HG03060 (cell line): ENCODE measurements at regions not wholly inside any gene's neighbourhood (a gene's known extent, or its start where the extent isn't known, plus 50 kb on each side); places are given as distances from the start of the nearest gene placed in this dataset.

Experiments
- ATAC-seq: cut with Tn5 transposase; IDR thresholded peaks from one replicate; pipeline ENCODE4 v1.9.1; 2021; ENCODE audit warnings: low read depth, moderate number of reproducible peaks; ENCODE audit not compliant: unreplicated experiment

GRCh38 chr2:57886161-57886786 is 160.3 kb upstream of the VRK2 start:
- ATAC-seq: no peak

GRCh38 chr2:57888463-57888862 is 158.1 kb upstream of the VRK2 start:
- no peak for ATAC-seq

GRCh38 chr2:57890464-57890863 is 156.1 kb upstream of the VRK2 start:
- ATAC-seq: peak; percentile 34

- no peak for ATAC-seq
These were observed 155.4 kb upstream of the VRK2 start for GRCh38 chr2:57891086-57891712.

DNA sequence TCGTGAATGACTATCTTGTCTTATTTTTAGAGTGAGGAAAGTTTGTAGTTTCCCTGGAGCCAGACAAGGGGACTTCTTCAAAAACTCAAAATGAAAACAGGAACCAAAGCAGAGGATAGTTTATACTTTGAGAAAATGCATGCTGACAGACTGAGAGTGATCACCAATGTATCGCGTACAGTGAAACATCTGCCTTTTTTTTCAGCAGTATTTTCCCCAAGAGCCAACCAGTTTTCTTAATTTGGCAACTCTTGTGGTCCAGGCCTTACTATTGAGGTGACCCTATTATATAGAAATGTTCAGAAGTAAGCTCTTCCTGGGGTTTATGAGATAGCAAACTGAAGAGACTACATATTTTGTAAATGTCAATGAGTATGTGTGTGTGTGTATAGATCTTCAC is 153.7 kb upstream of the VRK2 start:
- ATAC-seq: peak; percentile 62

DNA sequence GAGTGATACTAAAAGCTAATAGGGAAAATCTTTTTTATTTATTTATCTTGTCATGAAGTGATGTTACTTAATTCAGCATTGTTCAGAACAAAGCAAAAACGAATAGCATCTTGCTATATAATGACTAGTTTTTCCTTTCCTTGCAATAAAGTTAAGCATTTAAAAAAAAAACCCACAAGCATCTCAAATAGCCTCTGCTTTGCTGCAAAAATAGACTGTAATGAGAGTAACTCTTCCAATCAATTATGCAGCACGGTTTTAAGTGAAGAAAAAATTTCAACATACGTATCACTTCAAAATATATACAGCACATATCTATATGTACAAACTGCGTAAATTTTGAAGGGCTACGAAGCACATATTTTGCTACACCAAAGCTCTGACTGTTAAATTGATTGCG is 153.3 kb upstream of the VRK2 start:
- ATAC-seq: no peak

DNA sequence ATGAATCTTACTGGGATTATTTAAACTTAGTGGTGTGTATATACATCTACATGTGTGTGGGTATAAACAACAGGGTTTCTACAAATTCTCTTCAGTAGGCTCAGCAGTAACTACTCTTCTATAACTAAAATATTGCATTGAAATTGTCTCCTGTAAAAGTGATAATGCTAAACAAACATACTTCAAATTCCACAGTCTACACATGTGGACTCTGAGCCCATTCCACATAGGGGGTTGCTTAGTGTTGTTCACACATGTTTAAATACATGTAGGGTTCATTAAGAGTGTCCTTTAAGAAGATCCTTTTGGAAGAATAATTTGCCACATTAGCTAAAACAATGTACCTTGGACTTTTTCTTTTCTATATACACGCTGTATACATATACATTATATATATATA is 152.8 kb upstream of the VRK2 start:
- no peak for ATAC-seq

GRCh38 chr2:57894381-57894780 is 152.2 kb upstream of the VRK2 start:
- no peak for ATAC-seq

- ATAC-seq: no peak
These were observed 148.7 kb upstream of the VRK2 start for GRCh38 chr2:57897920-57898319.

GRCh38 chr2:57899898-57900297 is 146.7 kb upstream of the VRK2 start:
- no peak for ATAC-seq

DNA sequence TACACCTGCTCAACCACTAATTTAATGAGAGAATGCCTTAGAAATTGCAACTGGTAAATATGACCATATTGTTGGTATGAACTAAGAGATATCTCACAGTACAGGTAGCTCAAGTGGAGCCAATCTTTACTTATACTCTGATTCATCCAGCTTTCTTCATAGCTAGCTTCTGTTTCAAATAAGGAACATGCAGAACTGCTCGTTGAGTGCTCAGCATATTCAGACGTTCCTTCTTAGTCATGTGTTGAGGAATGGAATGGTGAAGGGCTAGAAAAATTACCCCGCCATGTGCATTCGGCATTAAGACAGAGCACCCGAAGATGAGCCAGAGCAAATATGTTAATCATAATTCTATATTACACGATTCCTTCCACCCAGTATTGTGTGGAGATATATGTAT is 144.0 kb upstream of the VRK2 start:
- no peak for ATAC-seq

DNA sequence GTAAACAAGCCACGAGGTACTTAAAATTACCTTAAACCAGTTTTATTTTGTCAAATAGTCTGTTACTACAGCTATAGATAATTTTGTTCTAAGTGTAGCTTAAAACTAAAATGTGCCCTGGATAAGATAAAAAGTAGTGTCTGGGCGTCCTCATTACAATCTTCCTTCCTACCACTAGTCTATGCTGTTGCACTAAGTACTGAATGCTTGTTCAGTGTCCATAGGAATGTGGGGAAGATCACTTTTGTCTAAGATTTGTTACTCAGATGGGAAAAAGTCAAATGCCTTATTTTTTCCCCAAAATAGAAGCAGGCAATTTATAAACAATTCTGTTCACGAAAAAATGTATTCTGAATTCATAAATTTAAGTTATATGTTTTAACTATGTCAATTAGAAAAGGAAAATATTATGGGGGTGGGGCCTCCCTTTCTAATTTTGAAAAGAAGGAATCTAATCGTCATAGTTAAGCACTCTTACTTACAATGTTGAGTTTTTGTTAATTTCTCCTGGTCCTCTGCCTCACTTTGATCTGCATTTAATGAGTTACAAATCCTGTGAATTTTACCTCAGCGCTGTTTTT is 140.4 kb upstream of the VRK2 start:
- ATAC-seq: peak; percentile 39

GRCh38 chr2:57907411-57907810 is 139.2 kb upstream of the VRK2 start:
- ATAC-seq: no peak

GRCh38 chr2:57908736-57909161 is 137.9 kb upstream of the VRK2 start:
- peak; percentile 86 for ATAC-seq

DNA sequence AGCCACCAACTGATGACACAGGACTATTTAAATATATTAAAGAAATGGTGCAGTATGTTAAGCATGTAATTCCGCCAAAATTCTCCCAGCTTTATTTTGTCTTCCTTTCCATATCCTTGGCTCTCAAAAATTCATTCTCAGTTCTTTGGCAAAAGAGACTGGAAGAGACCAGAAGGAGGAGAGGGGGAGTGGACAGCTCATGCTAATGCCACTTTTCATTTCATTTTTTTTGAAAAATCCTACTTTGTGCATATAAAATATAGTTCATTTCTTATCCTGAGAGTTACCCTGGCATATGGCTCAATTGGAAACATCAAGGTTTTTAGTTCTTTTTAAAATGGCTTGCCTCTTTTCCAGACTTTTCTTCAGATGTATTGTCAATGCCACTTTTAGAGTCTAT is 128.5 kb upstream of the VRK2 start:
- ATAC-seq: no peak

GRCh38 chr2:57920342-57920939 is 126.2 kb upstream of the VRK2 start:
- no peak for ATAC-seq

GRCh38 chr2:57934659-57935058 is 111.9 kb upstream of the VRK2 start:
- no peak for ATAC-seq

DNA sequence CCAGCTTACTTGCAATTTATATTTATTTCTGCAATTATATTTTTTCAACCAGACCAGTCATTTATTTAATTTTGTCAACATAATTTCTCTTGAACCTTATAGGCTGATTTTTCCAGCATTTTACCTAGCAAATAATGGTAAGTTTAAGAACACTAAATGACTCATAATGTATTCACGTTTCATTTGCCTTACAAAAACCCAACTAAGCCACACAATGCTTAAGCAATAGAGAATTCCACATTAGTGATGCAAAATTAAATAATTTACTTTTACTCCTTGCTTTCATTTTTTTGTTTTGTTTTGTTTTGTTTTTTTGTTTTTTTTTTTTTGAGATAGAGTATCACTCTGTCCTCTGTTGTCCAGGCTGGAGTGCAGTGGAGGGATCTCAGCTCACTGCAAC is 110.4 kb upstream of the VRK2 start:
- no peak for ATAC-seq

- ATAC-seq: no peak
These were observed 109.2 kb upstream of the VRK2 start for GRCh38 chr2:57937456-57937855.

- no peak for ATAC-seq
These were observed 104.8 kb upstream of the VRK2 start for GRCh38 chr2:57941816-57942215.

GRCh38 chr2:57943315-57943714 is 103.3 kb upstream of the VRK2 start:
- no peak for ATAC-seq

GRCh38 chr2:57947398-57947797 is 99.2 kb upstream of the VRK2 start:
- ATAC-seq: no peak
